Activated CD4-positive, alpha-beta T cell treated with anti-CD3 and anti-CD28 coated beads, Interleukin-2, amount 50 U/mL, for 16 hours (primary cell): ENCODE measurements at regions not wholly inside any gene's neighbourhood (a gene's known extent, or its start where the extent isn't known, plus 50 kb on each side); places are given as distances from the start of the nearest gene placed in this dataset.

ENCODE experiments used
- DNase-seq: peaks from one replicate; pipeline ENCODE4 v3.0.0-alpha.2; 2020

DNA sequence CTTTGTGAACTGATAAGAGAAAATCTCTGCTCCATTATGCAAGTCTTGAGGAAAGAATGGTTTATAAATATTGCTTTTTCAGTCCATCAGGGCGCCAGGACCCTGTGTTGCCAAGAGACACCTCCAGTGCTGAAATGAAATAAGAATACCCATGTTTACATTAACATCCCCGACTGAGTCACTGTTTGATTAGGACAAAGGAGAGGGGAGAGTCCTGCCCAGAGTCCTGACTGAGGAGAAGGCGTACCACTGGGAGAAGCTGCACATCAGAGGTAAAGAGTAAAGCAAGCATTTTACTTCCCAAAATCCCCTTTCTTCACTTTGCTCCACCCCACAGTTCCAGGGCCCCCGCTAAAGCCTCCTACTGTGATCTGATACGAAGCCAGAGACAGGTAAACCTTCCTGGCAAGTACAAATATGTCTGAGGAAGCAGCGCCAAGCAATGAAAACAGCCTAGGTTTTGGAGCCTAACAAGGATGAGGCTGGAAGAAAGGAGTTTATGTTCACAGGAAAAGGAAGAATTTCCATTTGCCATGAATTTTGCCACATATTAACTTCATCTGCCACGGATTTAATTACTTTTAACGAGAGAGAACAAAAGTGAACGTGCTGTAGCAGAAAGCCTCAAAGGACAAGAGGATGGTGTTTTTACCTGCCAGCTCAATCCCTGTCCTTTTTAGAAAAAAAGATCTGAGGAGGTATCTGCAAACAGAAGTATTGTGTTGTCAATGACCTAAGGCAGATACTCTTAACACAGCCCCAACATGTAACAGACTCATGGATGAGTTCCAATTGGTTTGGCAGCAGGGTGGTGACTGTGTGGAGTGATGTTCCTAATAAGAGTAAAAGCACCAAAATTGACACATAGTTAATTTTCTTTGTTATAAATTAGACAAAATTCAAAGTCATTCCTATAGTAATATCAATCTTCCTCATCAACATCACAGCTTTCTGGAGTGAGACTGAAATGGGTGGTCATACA lies 209.4 kb upstream of the TLE4 start:
- no peak for DNase-seq

DNA sequence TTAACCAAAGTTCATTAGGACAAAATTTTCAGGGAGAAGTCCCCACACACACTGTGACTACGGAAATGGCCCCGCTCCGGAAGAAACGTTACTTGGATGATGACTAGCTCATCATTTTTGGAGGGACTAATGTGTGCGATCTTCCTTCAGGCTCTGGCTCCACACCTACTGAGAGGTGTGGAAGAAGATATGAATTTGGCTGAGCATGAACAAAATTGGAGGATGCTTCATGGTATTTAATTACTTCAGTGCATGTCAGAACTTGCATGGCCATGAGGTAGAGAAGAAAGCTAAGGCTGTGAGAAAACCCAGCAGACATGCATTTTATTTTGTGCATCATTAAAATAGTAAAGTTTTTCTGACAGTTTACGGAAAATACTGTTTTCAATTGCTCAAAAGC lies 202.1 kb upstream of the TLE4 start:
- DNase-seq: no peak

DNA sequence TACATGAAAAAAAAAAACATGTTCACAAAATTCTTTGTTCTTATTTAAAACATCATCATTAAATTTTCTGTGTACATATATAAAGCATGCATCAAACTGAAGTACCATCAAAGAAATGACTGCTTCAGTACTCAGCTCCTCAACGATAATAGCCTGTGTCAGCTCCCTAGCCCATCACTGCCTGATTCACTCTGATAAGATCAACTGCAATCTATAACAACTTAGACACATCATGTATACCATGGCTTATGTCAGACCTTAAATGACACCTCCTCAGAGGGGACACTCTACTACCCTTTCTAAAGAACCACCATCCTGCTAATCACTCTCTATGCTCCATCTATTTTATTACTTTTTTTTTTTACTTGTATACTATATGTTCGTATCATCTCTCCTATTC lies 200.5 kb upstream of the TLE4 start:
- DNase-seq: no peak

DNA sequence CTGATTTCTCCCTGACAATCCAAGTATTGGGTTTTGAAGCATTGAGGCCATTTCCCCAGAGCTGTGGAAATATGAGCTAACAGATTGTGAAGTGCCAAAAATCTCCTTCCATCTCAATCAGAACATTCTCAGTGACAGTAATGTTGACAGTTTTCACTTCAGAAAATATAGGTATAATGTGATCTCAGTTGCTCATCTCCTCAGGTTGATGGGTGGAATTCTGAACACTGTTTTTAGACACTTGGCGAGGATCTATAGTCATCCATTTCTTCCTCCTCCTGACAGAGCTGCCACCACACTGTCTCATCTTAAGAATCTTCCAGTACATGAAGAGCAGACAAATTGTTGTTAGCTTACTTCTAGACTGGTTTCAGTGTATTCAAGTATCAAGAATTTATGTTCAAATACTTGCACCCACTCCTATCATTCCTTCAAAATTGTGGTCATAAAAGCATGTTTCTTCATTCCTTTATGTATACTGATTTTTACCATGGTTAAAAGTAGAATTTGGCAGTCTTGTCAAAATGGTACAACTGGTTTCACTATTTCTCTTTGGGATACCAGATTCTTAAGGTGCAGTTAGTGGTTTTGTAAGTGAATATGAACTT lies 199.7 kb upstream of the TLE4 start:
- no peak for DNase-seq

DNA sequence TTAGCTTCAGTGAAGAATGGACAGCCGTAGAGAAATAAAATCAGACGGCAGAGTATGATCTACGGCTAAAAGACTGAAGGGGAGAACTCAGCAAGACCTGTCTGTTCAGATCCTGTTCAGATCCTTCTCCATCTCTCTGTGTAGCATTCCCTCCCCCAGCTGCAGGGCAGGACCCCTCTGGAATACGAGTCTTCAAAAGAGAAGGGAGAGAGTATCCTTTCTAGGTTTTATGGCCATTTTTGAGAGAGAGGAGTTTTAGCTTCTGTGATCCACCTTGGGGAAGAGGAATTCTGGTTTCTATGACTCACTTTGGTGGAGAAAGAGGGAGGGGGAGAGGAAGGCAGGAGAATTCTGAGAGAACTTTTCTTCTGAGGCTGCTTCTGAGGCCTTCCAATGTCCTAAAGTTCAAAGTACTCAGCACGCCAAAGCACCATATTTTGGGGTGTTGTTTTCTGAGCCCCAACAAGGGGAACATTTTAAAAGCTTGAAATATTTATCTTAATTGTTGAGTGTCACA lies 194.4 kb upstream of the TLE4 start:
- DNase-seq: no peak

DNA sequence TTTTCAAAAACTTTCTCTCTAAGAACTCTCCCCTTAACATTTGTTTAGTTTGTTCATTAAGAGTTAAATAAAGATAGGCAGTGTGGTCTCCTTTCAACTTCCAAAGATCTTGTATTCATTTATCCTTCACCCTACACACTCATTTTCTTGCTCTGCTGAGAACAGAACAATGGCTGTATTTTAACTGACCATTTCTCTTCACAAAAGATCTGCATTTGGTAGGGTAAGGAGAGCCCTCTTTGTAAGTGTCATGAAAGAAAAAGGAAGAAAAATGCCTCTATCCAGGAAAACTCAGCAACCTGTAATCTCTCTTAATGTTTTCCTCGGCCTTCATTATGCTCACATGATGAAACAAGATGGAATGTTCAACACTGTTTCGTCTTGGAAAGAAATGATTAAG lies 193.7 kb upstream of the TLE4 start:
- no peak for DNase-seq

DNA sequence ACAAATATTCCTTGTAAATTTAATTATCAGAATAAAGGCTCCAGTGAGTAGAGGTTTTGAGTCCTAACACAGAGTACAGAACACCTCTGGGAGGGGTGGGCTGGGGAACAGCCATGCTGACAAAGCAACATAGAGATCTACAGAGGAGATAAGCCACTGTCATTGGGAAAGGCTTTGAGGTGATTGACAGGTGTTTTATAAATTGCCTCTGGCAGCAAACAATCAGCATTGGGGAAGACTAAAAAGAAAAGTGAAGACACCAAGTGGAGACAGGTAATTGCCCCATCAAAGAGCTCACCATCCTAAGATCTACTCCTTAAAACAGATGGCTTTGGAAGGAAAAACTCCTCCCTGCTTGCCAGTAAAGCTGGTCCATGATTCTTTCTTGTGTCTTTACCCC lies 189.7 kb upstream of the TLE4 start:
- no peak for DNase-seq

DNA sequence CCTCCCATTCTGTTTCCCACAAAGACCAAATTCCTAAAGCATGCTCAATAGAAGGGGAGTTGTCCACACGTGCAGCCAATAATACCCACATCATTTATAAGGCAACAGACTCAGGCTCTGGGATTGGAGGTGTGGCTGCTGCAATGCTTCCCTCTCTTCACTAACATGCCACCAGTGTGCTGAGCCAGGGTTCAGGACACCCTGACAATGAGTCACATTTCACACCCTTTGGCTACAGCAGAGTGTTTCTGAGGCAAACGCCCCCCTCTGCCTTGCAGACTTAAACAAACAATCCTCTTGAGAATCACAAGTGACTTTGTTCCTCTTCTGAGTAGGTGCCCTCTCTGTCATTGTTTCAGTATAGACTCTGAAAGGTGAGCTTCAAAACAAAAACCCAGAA lies 189.3 kb upstream of the TLE4 start:
- DNase-seq: no peak

DNA sequence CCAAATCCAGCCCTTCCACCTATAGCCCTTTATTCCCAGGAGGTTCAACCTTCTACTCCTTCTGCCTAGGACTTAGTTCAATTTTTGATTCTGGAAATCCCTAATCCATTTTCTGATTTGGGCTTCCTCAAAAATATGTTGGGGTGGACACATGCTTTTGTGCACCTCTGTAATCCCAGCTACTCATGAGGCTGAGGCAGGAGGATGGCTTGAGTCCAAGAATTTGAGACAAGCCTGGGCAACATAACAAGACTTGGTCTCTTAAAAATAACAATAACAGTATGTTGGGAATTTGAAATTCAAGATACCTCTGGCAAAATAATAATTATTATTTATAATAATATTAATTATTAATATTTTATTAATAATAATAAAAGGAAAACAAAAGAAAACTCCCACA lies 188.7 kb upstream of the TLE4 start:
- DNase-seq: no peak

DNA sequence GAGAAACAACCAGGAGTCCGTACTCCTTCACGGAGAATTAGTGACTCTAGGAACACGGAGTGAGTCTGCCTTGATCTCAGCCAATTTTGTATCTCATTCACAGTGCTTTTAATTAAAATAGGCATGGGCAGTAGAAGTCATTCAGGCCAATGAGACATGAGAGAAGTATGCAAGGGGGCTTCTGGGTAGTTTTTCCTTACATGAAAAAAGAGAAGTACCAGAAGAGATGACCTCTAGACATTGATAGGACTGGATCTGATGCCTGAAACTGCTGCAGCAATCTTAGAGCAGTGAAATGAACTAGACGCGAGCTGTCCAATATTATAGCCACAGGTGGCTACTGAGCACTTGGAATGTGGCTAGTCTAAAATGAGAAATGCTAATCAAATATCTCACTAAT lies 187.7 kb upstream of the TLE4 start:
- DNase-seq: no peak

DNA sequence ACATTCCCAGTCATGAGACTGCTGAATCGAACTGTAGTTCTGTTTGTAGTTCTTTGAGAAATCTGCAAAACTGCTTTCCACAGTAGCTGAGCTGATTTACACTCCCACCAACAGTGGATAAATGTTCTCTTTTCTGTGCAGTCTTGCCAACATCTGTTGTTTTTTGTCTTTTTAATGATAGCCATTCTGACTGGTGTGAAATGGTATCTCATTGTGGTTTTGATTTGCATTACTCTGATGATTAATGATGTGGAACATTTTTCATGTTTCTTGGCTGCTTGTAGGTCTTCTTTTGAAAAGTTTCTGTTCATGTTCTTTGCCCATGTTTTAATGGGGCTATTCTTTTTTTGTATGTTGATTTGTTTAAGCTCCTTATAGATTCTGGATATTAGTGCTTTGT lies 187.3 kb upstream of the TLE4 start:
- DNase-seq: no peak

DNA sequence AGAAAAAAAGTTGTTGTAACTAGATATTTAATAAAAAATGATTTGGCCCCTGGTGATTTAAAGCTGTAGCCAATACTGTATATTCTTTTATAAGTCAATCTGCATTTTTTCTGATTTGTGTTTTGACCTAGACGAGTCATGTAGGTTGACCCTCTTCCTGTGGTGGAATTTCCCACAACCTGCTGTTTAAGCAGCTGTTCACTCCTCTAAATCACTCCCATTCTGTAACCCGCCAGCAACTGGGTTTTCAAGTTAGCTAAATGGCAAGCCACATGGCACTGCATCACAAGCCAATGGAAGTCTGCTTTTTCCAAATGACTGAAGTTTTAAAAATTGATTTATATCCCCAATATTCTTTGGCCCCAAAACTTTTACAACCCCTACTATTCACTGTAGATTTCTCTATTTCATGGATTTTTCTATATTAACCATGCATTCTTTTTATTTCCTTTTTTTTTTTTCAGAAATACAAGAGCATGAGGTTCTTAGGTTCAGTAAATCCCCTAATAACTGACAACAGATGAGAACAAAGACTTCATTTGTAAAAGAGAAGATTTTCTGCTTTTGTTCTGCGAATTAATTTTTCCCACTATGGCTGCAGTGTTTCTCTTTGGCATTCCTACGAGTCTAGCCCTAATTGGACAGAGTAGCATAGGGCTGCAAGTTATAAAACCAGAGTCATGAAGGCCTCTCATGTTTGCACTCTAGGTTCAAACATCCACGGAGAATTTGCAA lies 184.5 kb upstream of the TLE4 start:
- DNase-seq: no peak

DNA sequence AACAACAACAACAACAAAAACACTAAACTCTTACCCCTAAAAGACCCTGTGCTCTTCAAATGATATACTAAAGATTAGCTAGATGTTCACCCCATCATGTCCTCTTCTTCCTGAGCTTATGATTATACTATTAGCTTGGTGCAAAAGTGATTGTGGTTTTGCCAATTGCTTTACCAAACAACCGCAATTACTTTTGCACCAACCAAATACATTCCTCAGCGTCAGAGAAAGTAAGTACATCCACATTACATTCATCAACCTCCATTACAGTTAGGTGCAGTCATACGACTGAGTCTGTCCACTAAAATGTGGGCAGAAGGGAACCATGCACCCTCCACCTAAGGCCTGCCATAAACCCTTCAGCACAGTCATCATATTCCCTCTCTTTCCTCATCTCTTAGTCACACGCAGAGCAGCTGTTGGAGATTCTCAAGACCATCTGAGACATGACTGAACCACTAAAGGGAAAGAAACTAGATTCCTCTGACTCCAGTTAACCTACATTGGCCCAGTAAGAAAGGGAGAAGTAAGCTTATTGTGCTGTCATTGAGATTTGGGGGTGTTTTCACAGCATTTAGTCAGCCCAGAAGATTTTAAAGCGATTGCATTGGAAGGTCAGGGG lies 181.6 kb upstream of the TLE4 start:
- no peak for DNase-seq

DNA sequence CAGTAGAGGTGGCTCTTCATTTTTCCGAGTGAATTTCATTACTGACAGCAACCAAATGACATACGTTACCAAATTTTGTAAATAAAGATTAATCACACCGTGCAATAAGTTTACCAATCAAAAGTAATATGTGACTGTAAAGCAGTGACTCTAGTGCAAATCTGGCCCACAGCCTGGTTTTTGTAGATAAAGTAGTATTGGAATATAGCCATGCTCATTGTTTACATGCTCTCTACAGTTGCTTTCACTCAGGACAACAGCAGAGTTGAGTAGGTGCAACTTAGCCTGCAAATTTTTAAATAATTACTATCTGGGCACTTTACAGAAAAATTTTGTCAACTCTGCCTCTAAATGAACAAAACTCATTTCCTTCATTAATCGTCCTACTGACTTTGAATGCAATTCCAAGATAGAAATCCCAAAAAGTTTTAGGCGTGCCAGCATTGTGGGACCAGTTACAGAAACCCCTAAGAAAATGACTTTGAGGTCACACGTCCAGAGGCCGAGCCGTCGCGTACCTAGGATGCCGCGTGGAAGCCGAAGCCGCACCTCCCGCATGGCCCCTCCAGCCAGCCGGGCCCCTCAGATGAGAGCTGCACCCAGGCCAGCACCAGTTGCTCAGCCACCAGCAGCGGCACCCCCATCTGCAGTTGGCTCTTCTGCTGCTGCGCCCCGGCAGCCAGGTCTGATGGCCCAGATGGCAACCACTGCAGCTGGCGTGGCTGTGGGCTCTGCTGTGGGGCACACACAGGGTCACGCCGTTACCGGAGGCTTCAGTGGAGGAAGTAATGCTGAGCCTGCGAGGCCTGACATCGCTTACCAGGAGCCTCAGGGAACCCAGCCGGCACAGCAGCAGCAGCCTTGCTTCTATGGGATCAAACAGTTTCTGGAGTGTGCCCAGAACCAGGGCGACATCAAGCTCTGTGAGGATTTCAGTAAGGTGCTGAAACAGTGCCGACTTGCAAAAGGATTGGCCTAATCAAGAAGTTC lies 180.7 kb upstream of the TLE4 start:
- DNase-seq: no peak

DNA sequence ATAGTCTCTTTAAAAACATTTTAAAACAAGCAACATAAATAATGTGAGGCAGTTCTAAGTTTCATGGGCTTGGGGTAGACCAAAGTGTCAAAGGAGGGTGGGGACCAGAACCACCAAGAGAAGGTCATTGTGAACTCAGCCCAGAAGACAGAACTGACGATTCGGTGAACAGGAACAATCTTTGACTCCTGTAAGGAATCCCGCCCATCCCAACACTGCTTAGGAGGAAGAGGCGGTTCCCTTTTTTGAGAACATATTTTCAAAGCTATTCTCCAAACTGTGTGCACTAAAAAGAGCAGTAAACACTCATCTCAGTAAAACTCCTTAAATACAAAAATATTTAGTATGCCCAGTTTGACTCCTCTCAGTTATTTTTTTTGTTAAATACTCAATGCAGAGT lies 176.5 kb upstream of the TLE4 start:
- DNase-seq: no peak

DNA sequence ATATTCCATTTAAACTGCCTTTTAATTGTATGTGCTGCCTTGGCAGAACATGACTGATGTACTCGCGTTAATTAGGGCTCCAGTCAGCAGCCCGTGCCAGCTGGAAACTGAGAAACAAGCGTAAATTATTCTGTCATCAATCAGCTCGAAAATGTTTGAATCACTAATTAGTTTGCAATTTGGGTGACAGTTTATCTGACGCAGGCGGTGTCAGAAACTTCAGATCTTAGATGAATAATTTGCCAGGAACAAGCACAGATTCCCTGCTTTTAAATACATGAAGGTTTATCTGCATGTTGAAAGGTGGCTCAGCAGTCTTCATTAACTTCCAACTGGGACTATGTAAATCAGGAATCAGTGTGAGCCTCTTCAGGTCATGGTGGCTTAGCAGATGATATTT lies 176.0 kb upstream of the TLE4 start:
- DNase-seq: no peak

DNA sequence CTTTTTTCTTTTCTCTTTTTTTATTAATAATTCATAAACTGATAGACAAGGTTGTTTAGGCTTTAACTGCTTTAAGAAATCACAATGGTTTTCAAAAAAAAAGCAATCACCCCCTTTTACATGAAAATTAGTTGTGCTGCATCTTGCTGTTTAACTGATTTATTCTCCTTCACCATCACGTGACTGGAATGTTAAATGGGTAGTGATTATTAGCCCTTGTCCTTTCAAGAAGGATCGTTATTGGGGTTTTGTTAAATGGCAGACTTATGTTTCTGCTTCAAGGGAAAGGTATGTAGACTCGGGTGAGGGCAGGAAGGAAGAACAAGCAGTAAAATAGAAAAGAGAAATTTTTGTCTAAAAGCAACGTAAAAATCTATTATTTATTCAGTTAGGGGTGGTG lies 175.6 kb upstream of the TLE4 start:
- no peak for DNase-seq

DNA sequence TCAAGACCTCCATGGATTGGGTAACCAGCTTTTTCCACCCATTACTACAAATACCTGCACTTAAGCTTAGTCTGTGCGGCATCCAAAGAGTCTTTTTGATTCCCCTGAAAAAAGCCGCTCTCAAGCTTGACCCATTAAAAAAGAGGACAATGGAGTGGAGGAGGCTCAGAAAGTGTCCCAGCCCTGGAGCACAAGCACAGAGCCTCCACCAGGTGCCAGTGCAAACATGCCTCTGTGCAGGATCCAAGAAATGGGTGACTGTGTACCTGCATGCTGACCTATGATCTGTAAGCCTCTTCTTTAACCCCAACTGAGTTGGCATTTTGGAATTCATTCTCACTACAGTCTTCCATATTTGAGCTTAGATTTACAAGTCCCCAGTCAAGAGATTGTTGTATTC lies 168.3 kb upstream of the TLE4 start:
- no peak for DNase-seq

DNA sequence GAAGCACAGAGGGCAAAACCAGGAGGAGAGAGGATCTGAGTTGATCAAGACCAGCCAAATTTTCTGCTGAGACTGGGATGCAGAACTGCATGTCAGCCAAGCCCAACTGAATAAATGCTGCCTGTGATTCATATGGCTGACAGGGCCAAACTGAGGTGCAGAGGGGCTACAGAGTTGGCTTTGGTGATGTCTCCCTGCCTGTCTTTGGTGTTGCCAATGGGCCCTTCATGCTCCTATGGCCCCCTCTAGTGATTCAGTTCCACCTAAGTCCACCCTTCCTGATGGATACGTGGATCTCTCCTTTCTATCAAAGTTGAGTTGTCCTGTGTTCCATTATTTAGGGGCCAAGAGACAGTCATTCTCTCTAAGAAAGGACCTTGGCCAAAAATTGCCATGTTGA lies 163.6 kb upstream of the TLE4 start:
- no peak for DNase-seq

DNA sequence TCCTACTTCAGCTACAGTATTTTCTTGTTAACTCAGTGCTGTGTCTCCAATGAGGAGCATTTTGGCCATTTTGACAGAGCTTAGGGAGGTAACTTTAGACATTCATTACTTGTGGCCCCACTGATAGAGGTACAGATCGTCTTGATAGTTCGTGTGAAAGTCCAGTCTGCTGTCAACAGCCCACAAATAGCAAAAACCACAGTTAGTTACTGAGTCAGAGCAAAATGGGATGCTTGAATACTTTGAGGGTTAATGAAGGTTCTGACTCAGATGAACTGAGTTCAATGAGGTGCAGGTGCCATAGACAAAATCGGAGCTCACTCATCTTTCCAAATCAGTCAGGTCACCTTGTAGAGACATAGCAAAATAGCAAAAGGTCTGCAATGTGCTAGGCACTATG lies 163.1 kb upstream of the TLE4 start:
- DNase-seq: no peak

DNA sequence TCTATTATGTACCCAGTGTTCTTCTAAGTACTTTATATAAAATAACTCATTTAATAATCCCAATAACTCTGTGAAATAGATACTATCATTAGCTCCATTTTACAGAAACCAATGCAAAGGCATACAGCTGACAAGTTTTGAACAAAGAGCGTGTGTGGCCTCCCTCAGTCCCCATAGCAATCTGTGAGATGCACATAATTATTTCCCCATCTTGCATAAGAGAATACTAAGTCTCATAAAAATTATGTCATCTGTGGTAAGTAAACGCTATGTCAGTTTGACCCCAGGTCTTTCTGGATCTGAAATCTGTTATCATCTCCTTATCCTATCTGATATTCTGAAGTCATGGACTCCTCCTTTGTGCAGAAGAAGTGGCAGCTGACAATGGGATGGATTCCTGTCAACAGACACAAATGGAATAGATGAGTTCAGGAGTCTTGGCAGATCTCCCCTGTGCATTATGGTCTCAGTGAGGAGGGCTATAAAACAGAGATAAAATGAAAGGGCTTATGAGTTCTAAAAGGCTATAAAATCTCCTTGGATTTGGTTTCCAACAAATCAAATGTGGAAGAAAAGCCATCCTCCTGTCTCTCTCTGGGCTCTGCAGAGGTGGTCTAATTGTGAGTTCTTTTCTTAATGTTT lies 162.5 kb upstream of the TLE4 start:
- DNase-seq: no peak
